NB4 (cell line): ENCODE measurements at regions not wholly inside any gene's neighbourhood (a gene's known extent, or its start where the extent isn't known, plus 50 kb on each side); places are given as distances from the start of the nearest gene placed in this dataset.

Experiments
- DNase-seq: peaks from one replicate; pipeline ENCODE4 v3.0.0; 2010; ENCODE audit warnings: low read depth
- H3K4me3 ChIP-seq: one replicate; pipeline ENCODE4 v1.5.1; 2011; ENCODE audit warnings: mild to moderate bottlenecking, low read depth, low read length, moderate library complexity
- CTCF ChIP-seq: IDR thresholded peaks from one replicate; pipeline ENCODE4 v1.5.1; 2012; ENCODE audit warnings: low read depth, low read length
- MAX ChIP-seq: IDR thresholded peaks from 2 replicates; pipeline ENCODE4 v1.6.1; 2011; ENCODE audit warnings: low read depth, low read length
- MYC ChIP-seq: IDR thresholded peaks from 2 replicates; pipeline ENCODE4 v1.6.1; 2011; ENCODE audit warnings: low read depth, low read length
- POLR2A ChIP-seq: IDR thresholded peaks from 2 replicates; pipeline ENCODE4 v1.6.1; 2011; ENCODE audit warnings: mild to moderate bottlenecking; ENCODE audit not compliant: insufficient read length; ENCODE audit errors: extremely low read depth

DNA sequence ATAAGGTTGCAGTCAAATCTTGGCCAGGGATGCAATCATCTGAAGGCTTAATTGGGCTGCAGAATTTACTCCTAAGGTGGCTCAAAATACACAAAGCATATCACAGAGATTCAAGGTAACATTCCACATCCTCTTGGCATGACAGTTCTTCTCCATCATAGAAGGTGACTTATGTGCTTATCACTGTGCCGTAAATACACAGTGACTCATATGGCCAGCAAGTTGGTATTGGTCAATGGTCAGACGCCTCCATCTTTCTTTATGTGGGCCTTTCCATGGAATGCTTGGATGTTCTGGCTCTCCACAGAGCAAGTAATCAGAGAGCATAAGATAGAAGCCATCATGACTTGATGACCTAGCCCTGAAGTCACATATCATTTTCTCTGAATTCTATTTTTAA lies 168.8 kb upstream of the ST8SIA2 start:
- no peak overlapping the region for H3K4me3 ChIP-seq
- TF ChIP-seq MAX: no peak
- no peak for TF ChIP-seq MYC
- TF ChIP-seq POLR2A: no peak
- TF ChIP-seq CTCF: no peak
- DNase-seq: no peak

DNA sequence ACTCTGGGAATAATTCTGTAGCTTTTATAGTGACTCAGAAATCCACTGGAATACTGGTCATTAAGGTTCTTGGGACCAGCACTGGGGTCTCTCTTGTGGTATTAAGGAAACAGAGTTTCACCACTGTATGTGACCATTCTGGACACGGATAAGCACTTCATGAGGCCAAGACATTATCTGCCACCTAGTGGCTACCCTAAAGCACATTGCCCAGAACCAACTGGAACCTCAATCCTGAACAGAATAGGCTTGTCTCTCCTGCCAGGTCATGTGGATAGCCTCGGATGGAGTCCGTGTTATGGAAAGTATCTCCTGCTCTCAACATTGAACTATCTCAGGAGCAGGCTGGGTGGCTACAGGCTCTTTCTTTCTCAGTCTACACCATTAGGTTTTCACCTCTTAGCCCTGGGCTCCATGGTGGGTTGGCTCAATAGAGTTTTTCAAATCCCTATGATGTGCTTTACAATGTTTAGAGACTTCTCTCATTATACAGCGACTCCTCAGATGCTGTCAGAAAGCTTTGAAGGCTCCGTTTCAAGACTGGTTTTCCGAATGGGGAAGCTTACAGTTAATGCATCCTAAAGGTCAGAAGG lies 167.6 kb upstream of the ST8SIA2 start:
- TF ChIP-seq CTCF (peak; percentile 55), MAX (no peak), POLR2A (no peak)
- peak; percentile 25 for DNase-seq
- H3K4me3 ChIP-seq: no peak overlapping the region

DNA sequence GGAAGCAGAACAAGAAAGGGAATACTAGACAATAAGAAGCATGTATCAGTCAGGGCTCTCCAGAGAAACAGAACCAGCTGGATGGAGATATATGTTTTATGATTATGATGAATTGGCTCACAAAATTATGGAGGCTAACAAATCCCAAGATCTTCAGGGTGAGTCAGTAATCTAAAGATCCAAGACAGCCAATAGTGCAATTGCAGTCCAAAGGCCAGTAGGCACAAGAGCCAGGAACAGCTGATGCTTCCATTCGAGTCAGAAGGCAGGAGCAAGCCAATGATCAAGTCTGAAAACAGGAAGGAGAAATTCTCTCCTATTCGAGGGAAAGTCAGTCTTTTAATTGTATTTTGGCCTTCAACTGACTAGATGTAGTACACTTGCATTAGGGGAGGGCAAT lies 164.9 kb upstream of the ST8SIA2 start:
- no peak for DNase-seq
- H3K4me3 ChIP-seq: no peak overlapping the region
- TF ChIP-seq CTCF: no peak
- no peak for TF ChIP-seq MAX
- TF ChIP-seq MYC: no peak
- no peak for TF ChIP-seq POLR2A

GRCh38 chr15:92231461-92231860 lies 162.2 kb upstream of the ST8SIA2 start:
- no peak overlapping the region for H3K4me3 ChIP-seq
- DNase-seq: no peak
- TF ChIP-seq POLR2A (no peak), MYC (no peak), CTCF (no peak)

- H3K4me3 ChIP-seq: no peak overlapping the region
- TF ChIP-seq MAX (no peak), CTCF (no peak)
- no peak for DNase-seq
These were observed 161.4 kb upstream of the ST8SIA2 start for GRCh38 chr15:92232317-92232716.

GRCh38 chr15:92232876-92233275 lies 160.8 kb upstream of the ST8SIA2 start:
- no peak overlapping the region for H3K4me3 ChIP-seq
- TF ChIP-seq MAX: no peak
- no peak for TF ChIP-seq POLR2A
- DNase-seq: no peak
